ENCODE measurements at regions not wholly inside any gene's neighbourhood (a gene's known extent, or its start where the extent isn't known, plus 50 kb on each side); places are given as distances from the start of the nearest gene placed in this dataset.

DNA sequence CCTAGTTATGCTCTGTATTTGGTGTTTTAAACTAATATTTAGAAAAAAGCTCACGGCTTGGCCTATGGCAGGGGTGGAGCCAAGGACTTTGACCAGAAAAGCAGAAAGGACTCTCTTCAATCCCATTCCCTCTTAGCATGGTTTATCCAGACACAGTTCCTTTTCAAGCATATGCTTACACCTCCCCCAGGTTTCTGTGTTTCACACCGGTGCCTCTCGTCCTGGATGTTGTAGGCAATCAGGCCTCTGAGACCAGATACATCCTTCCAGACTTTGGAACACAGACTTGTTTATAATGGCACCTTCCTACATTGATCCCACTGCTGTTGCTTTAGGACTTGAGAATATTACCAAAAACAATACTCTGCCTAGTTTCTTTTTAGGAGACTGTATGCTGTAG lies 440.5 kb upstream of the ARPP21 start:
- 94% methylated on average over 3 of the region's 3 CpGs for WGBS, 2 experiments
- no peak overlapping the region for H3K27ac ChIP-seq (ENCODE audit: insufficient read depth, low read depth, low read length, poor library complexity, severe bottlenecking)
- H3K4me1 ChIP-seq (ENCODE audit: control insufficient read depth, insufficient read depth, low read length): no peaks in the 10 kb centered on the region
- no peaks in the 10 kb centered on the region for H3K27me3 ChIP-seq (ENCODE audit: control insufficient read depth, insufficient read depth, low read length, poor library complexity, severe bottlenecking)
- no peak overlapping the region for H3K4me3 ChIP-seq (ENCODE audit: insufficient read depth, low read depth, low read length)
- H3K36me3 ChIP-seq (ENCODE audit: control insufficient read depth, insufficient read depth, low read length): no peaks in the 10 kb centered on the region
- no peaks in the 10 kb centered on the region for H3K9me3 ChIP-seq (ENCODE audit: control insufficient read depth, low read length)

DNA sequence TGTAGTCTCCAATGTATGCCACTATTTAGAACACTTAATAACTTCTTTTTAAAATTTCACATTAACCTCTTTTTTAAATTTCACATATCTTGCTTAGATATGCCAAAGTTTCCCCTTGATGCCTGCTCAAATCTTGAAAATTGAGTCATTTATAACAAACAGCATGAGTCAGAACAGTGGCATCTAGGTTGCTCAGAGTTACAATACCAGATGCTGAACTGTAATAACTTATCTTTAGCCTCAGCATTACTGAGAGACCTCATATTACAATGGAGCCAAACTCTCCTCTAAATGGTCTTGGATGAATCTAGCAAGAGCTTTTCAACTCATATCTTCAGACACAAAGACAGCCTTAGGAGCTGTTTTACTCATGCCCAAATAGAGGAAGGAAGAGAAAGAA lies 439.3 kb upstream of the ARPP21 start:
- Histone ChIP-seq H3K9me3 (ENCODE audit: control insufficient read depth, low read length) (no peaks in the 10 kb centered on the region), H3K4me1 (ENCODE audit: control insufficient read depth, insufficient read depth, low read length) (no peaks in the 10 kb centered on the region), H3K27me3 (ENCODE audit: control insufficient read depth, insufficient read depth, low read length, poor library complexity, severe bottlenecking) (no peaks in the 10 kb centered on the region), H3K4me3 (ENCODE audit: insufficient read depth, low read depth, low read length) (no peak overlapping the region), H3K27ac (ENCODE audit: insufficient read depth, low read depth, low read length, poor library complexity, severe bottlenecking) (no peak overlapping the region), H3K36me3 (ENCODE audit: control insufficient read depth, insufficient read depth, low read length) (no peaks in the 10 kb centered on the region)

DNA sequence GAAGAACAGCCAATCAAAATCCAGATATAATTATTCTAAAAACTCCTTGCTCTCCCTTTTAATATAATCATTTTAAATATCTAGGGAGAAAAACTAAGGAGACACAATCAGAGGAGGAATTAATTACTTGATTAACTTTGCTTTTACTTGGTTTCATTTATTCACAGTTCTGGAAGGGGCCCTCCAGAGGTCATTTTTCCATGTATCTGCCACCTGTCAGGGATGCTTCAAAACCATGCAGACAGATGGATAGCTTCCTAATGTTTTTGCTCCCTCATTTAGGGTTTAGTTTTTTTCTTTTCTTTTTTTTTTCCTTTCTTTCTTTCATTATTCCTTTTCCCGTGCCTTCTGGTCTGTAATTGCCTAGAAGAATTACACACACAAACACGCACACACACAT lies 438.1 kb upstream of the ARPP21 start:
- Histone ChIP-seq H3K36me3 (ENCODE audit: control insufficient read depth, insufficient read depth, low read length) (no peaks in the 10 kb centered on the region), H3K4me1 (ENCODE audit: control insufficient read depth, insufficient read depth, low read length) (no peaks in the 10 kb centered on the region), H3K4me3 (ENCODE audit: insufficient read depth, low read depth, low read length) (no peak overlapping the region), H3K9me3 (ENCODE audit: control insufficient read depth, low read length) (no peaks in the 10 kb centered on the region), H3K27ac (ENCODE audit: insufficient read depth, low read depth, low read length, poor library complexity, severe bottlenecking) (no peak overlapping the region), H3K27me3 (ENCODE audit: control insufficient read depth, insufficient read depth, low read length, poor library complexity, severe bottlenecking) (no peaks in the 10 kb centered on the region)
- 78 to 92% methylated on average over 2 of the region's 2 CpGs for WGBS, 2 experiments

DNA sequence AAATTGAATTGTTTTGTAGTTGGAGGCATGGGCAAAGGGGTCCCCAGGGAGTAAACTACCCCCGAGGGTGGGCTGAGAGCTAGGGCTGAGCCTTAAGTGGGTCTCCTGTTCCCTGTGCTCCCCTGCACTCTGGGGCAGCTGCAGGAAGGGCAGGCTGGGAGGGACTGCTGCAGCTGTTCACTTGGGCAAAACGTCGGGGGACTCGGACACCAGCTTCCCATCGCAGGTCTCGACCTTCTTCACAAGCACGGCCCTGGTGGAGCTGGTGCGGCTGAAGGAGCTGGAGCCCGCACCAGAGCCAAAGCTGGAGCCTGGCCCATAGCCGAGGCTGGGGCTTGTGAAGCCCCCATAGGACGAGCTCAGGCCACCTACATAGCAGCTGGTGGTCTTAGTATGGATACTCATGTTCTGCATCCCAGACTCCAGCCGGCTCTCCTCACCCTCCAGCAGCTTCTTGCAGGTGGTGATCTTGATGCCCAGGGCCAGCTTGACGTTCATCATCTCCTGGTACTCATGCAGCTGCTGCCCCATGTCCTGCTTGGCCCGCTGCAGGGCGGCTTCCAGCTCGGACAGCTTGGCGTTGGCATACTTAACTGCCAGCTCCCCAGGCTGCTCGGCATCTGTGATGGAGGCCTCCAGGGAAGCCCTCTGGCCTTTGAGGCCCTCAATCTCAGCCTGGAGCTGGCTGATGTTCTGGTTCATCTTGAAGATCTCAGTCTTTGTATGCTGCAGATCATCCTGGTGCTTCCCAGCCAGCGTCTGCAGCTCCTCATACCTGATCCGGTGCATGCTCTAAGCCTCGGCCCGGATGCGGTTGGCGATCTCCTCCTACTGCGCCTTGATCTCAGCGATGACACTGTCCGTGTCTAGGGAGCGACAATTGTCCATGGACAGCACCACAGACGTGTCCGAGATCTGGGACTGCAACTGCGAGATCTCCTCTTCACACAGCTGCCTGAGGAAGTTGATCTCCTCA lies 423.5 kb upstream of the ARPP21 start:
- H3K27me3 ChIP-seq (ENCODE audit: control insufficient read depth, insufficient read depth, low read length, poor library complexity, severe bottlenecking): no peaks in the 10 kb centered on the region
- H3K4me1 ChIP-seq (ENCODE audit: control insufficient read depth, insufficient read depth, low read length): no peaks in the 10 kb centered on the region
- no peak overlapping the region for H3K27ac ChIP-seq (ENCODE audit: insufficient read depth, low read depth, low read length, poor library complexity, severe bottlenecking)
- H3K36me3 ChIP-seq (ENCODE audit: control insufficient read depth, insufficient read depth, low read length): no peaks in the 10 kb centered on the region
- no peak overlapping the region for H3K4me3 ChIP-seq (ENCODE audit: insufficient read depth, low read depth, low read length)
- WGBS, 2 experiments: 91 to 92% methylated on average over 31 of the region's 31 CpGs
- no peaks in the 10 kb centered on the region for H3K9me3 ChIP-seq (ENCODE audit: control insufficient read depth, low read length)

DNA sequence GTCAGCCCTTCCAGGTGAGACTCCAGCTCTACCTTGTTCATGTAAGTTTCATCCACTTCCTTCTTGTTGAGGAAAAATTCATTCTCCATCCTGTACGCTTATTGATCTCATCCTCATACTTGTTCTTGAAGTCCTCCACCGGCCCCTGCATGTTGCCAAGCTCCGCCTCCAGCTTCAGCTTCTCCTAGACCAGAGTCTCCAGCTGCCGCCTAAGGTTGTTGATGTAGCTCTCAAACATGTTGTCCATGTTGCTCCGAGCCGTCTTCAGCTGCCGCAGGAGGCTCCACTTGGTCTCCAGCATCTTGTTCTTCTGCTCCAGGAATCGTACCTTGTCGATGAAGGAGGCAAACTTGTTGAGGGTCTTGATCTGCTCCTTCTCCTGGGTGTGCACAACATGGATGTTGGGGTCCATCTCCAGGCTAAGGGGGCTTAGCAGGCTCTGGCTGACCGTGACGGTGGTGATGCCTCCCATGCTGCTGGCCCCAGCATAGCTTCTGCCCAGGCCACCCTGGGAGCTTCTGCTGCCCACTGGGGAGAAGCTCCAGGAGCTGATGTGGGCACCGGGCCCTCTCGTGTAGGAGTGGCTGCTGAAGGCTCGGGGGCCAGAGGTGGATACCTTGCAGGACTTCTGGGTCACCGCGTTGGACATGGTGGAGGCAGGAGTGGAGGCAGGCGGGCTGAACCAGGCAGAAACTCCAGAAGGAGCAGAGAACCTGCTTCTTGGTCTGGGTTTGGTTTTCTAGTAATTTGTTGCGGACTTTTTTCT lies 422.6 kb upstream of the ARPP21 start:
- no peak overlapping the region for H3K27ac ChIP-seq (ENCODE audit: insufficient read depth, low read depth, low read length, poor library complexity, severe bottlenecking)
- no peaks in the 10 kb centered on the region for H3K9me3 ChIP-seq (ENCODE audit: control insufficient read depth, low read length)
- no peaks in the 10 kb centered on the region for H3K4me1 ChIP-seq (ENCODE audit: control insufficient read depth, insufficient read depth, low read length)
- WGBS, 2 experiments: 96 to 97% methylated on average over 17 of the region's 18 CpGs
- no peaks in the 10 kb centered on the region for H3K36me3 ChIP-seq (ENCODE audit: control insufficient read depth, insufficient read depth, low read length)
- H3K27me3 ChIP-seq (ENCODE audit: control insufficient read depth, insufficient read depth, low read length, poor library complexity, severe bottlenecking): no peaks in the 10 kb centered on the region
- no peak overlapping the region for H3K4me3 ChIP-seq (ENCODE audit: insufficient read depth, low read depth, low read length)

DNA sequence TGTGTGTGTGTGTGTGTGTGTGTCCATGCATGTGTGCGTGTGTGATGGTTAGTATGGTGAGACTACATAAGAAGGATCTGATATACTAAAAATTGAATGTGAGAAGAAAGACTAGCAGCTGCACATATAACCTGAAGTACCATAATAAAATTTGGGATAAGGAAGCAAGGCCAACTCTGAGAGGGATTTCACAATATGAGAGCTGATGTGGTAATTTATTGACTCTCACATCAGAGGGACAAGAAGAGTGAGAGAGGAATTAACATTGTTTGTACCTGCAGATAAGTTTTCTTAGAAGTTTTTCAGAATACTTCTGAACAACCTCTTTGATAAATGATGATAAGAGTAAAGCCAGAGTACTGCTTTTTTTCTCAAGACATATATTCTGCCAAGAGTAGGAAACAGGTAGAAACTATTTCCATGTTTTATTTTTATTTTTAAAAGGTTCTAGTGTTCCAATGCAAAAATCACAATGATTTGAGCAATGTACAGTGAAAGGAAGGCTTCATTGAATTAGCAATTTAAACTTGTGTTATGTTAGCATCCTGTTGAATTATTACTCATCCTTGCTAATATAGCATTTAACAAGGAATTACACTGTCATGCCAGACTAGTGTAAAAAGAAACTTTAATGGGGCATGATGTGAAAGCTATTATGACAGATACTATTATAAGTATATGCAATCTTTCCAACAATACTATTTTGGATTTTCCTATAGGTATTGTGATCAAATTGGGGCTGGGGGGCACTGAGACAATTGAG lies 415.5 kb upstream of the ARPP21 start:
- no peaks in the 10 kb centered on the region for H3K27me3 ChIP-seq (ENCODE audit: control insufficient read depth, insufficient read depth, low read length, poor library complexity, severe bottlenecking)
- no peaks in the 10 kb centered on the region for H3K9me3 ChIP-seq (ENCODE audit: control insufficient read depth, low read length)
- H3K4me3 ChIP-seq (ENCODE audit: insufficient read depth, low read depth, low read length): no peak overlapping the region
- no peaks in the 10 kb centered on the region for H3K36me3 ChIP-seq (ENCODE audit: control insufficient read depth, insufficient read depth, low read length)
- H3K27ac ChIP-seq (ENCODE audit: insufficient read depth, low read depth, low read length, poor library complexity, severe bottlenecking): no peak overlapping the region
- H3K4me1 ChIP-seq (ENCODE audit: control insufficient read depth, insufficient read depth, low read length): no peaks in the 10 kb centered on the region
- 88 to 95% methylated on average over 1 of the region's 1 CpG for WGBS, 2 experiments

DNA sequence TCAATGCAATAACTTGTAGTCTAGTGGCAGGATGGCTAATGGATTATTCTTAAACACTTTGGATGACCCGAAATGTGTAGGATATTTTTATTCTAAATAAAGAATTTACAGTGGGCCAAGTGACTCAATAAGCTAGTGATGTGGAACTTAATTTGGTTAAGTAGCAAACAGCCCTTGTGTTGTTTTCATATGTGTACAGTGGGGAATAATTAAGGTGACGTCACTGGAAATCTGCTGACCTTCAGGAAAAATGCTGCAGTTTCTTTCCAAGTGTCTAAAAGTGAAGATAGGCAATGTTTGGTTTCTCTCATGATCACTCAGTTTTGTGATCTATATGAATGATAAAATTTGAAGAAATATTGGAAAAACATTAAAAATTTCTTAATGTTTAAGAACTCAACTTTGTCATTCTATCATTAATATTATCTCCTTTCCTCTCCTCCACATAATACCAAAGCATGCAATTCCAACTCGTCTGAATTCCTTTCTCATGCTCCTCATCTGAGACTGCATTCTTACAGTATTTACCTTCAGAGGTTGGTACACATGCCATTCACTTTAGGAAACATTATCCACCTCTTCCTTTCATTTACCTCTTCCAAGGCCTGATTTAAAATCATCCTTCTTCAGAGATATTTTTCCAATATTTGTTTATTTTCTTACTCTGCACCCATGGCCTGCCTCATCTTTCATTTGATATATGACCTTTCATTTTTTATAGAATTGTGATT lies 414.6 kb upstream of the ARPP21 start:
- whole genome bisulfite sequencing, 2 experiments: 89 to 93% methylated on average over 2 of the region's 3 CpGs
- H3K4me3 ChIP-seq (ENCODE audit: insufficient read depth, low read depth, low read length): no peak overlapping the region
- no peaks in the 10 kb centered on the region for H3K27me3 ChIP-seq (ENCODE audit: control insufficient read depth, insufficient read depth, low read length, poor library complexity, severe bottlenecking)
- H3K27ac ChIP-seq (ENCODE audit: insufficient read depth, low read depth, low read length, poor library complexity, severe bottlenecking): no peak overlapping the region
- no peaks in the 10 kb centered on the region for H3K4me1 ChIP-seq (ENCODE audit: control insufficient read depth, insufficient read depth, low read length)
- no peaks in the 10 kb centered on the region for H3K36me3 ChIP-seq (ENCODE audit: control insufficient read depth, insufficient read depth, low read length)
- no peaks in the 10 kb centered on the region for H3K9me3 ChIP-seq (ENCODE audit: control insufficient read depth, low read length)

DNA sequence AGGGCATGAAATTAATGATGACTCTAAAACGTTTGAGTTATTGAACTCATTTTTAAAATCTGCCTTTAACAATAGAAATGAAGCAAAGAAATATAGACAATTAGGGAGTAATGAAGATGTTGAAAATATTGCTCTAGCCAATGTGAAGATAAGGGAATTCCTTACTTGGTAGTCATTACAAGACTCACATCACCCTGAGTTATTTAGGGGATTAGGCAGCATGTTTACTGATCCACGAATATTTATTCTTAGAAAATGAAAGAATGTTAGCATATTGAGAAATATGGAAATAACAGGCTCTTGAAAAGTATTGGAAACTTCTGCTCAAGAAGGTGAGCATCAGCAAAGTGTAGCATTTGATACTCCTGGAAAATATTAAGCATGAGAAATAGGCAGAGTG lies 398.1 kb upstream of the ARPP21 start:
- Histone ChIP-seq H3K4me3 (ENCODE audit: insufficient read depth, low read depth, low read length) (no peak overlapping the region), H3K27me3 (ENCODE audit: control insufficient read depth, insufficient read depth, low read length, poor library complexity, severe bottlenecking) (no peaks in the 10 kb centered on the region), H3K36me3 (ENCODE audit: control insufficient read depth, insufficient read depth, low read length) (no peaks in the 10 kb centered on the region), H3K9me3 (ENCODE audit: control insufficient read depth, low read length) (no peaks in the 10 kb centered on the region), H3K4me1 (ENCODE audit: control insufficient read depth, insufficient read depth, low read length) (no peaks in the 10 kb centered on the region), H3K27ac (ENCODE audit: insufficient read depth, low read depth, low read length, poor library complexity, severe bottlenecking) (no peak overlapping the region)
- 77 to 85% methylated on average over 2 of the region's 2 CpGs for WGBS, 2 experiments

DNA sequence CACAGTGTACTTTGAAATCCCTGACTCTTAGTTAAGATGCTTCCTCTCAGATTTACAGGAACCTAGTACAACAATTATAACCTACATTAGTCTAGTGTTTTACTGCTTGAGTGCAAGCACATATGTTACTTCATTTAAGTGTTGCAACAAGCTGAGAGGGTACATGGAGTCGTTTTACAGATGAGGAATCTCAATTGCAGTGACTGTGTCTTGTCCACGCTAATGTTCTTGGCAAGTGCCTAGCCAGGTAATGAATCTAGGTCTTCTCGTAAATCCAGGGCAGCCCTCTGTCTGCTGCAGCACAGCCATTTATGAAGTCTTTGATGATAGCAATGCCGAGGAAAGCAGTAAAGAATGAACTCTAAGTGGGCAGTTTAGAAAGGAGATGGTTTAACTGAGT lies 384.4 kb upstream of the ARPP21 start:
- Histone ChIP-seq H3K36me3 (ENCODE audit: control insufficient read depth, insufficient read depth, low read length) (no peaks in the 10 kb centered on the region), H3K9me3 (ENCODE audit: control insufficient read depth, low read length) (no peaks in the 10 kb centered on the region)
- WGBS, 2 experiments: 93 to 94% methylated on average over 4 of the region's 4 CpGs

More for the DNA sequence above, 384.4 kb upstream of the ARPP21 start:
- no peak overlapping the region for H3K4me3 ChIP-seq (ENCODE audit: insufficient read depth, low read depth, low read length)
- no peaks in the 10 kb centered on the region for H3K27me3 ChIP-seq (ENCODE audit: control insufficient read depth, insufficient read depth, low read length, poor library complexity, severe bottlenecking)
- H3K27ac ChIP-seq (ENCODE audit: insufficient read depth, low read depth, low read length, poor library complexity, severe bottlenecking): no peak overlapping the region
- no peaks in the 10 kb centered on the region for H3K4me1 ChIP-seq (ENCODE audit: control insufficient read depth, insufficient read depth, low read length)

Measured in ectodermal cell (in vitro differentiated cells).